H9 (cell line): ENCODE measurements at regions not wholly inside any gene's neighbourhood (a gene's known extent, or its start where the extent isn't known, plus 50 kb on each side); places are given as distances from the start of the nearest gene placed in this dataset.

Source experiments
- DNase-seq: peaks from one replicate; pipeline ENCODE4 v3.0.0-alpha.2; 2017
- H2AFZ ChIP-seq: one replicate; pipeline ENCODE4 v1.6.1; 2013; ENCODE audit warnings: mild to moderate bottlenecking, low read length, control low read depth, moderate library complexity
- H2AK5ac ChIP-seq: 2 replicates; pipeline ENCODE4 v1.6.1; 2013; ENCODE audit warnings: low read length, control low read depth, mixed read lengths; ENCODE audit not compliant: insufficient read length
- H2BK120ac ChIP-seq: one replicate; pipeline ENCODE4 v1.6.1; 2013; ENCODE audit warnings: low read depth, mild to moderate bottlenecking, low read length, control low read depth, inconsistent platforms; ENCODE audit not compliant: poor library complexity, severe bottlenecking
- H2BK12ac ChIP-seq: 2 replicates; pipeline ENCODE4 v1.6.1; 2013; ENCODE audit warnings: low read length, control low read depth, mixed read lengths, low read depth; ENCODE audit not compliant: insufficient read length
- H2BK15ac ChIP-seq: 2 replicates; pipeline ENCODE4 v1.6.1; 2013; ENCODE audit warnings: low read depth, low read length, control low read depth
- H2BK20ac ChIP-seq: one replicate; pipeline ENCODE4 v1.6.1; 2013; ENCODE audit warnings: low read depth, mild to moderate bottlenecking, low read length, control low read depth, inconsistent platforms; ENCODE audit not compliant: poor library complexity, severe bottlenecking
- H2BK5ac ChIP-seq: 2 replicates; pipeline ENCODE4 v1.6.1; 2013; ENCODE audit warnings: low read length, control low read depth, mixed read lengths; ENCODE audit not compliant: insufficient read length
- H3K14ac ChIP-seq: 2 replicates; pipeline ENCODE4 v1.6.1; 2013; ENCODE audit warnings: low read length, control low read depth; ENCODE audit not compliant: insufficient read depth
- H3K18ac ChIP-seq: 2 replicates; pipeline ENCODE4 v1.6.1; 2013; ENCODE audit warnings: low read depth, mild to moderate bottlenecking, mixed read lengths, low read length, control low read depth; ENCODE audit not compliant: insufficient read length
- H3K23ac ChIP-seq: 2 replicates; pipeline ENCODE4 v1.6.1; 2013; ENCODE audit warnings: low read length, control low read depth, mixed read lengths, low read depth; ENCODE audit not compliant: insufficient read length
- H3K23me2 ChIP-seq: 2 replicates; pipeline ENCODE4 v1.6.1; 2013; ENCODE audit warnings: low read depth, mild to moderate bottlenecking, mixed read lengths, low read length, control low read depth; ENCODE audit not compliant: insufficient read length, poor library complexity, severe bottlenecking
- H3K27ac ChIP-seq: 2 replicates; pipeline ENCODE4 v1.5.1; 2013; ENCODE audit warnings: low read length, control low read depth, mixed read lengths, low read depth; ENCODE audit not compliant: insufficient read length
- H3K27me3 ChIP-seq: 2 replicates; pipeline ENCODE4 v1.6.1; 2013; ENCODE audit warnings: low read length, control low read depth, inconsistent platforms; ENCODE audit not compliant: insufficient read depth
- H3K4ac ChIP-seq: 2 replicates; pipeline ENCODE4 v1.6.1; 2013; ENCODE audit warnings: low read depth, mild to moderate bottlenecking, control low read depth, inconsistent platforms, low read length, moderate library complexity
- H3K4me1 ChIP-seq: 2 replicates; pipeline ENCODE4 v1.6.1; 2013; ENCODE audit warnings: low read length, control low read depth, inconsistent platforms; ENCODE audit not compliant: insufficient read depth
- H3K4me2 ChIP-seq: 2 replicates; pipeline ENCODE4 v1.6.1; 2013; ENCODE audit warnings: low read length, control low read depth, mixed read lengths; ENCODE audit not compliant: insufficient read length, insufficient read depth
- H3K56ac ChIP-seq: 2 replicates; pipeline ENCODE4 v1.6.1; 2013; ENCODE audit warnings: low read depth, mild to moderate bottlenecking, mixed read lengths, low read length, control low read depth; ENCODE audit not compliant: insufficient read length
- H3K79me1 ChIP-seq: 2 replicates; pipeline ENCODE4 v1.6.1; 2013; ENCODE audit warnings: low read depth, mild to moderate bottlenecking, moderate library complexity, low read length, control low read depth, inconsistent platforms; ENCODE audit not compliant: insufficient read depth, poor library complexity, severe bottlenecking
- H3K79me2 ChIP-seq: 2 replicates; pipeline ENCODE4 v1.6.1; 2013; ENCODE audit warnings: low read length, control low read depth, inconsistent platforms; ENCODE audit not compliant: insufficient read depth
- H3K9ac ChIP-seq: 2 replicates; pipeline ENCODE4 v1.6.1; 2013; ENCODE audit warnings: low read length, control low read depth, mixed read lengths; ENCODE audit not compliant: insufficient read length; ENCODE audit errors: extremely low read depth
- H3K9me3 ChIP-seq: one replicate; pipeline ENCODE4 v1.6.1; 2013; ENCODE audit warnings: low read depth, low read length, inconsistent platforms; ENCODE audit not compliant: control insufficient read depth
- H3T11ph ChIP-seq: one replicate; pipeline ENCODE4 v1.6.1; 2013; ENCODE audit warnings: mild to moderate bottlenecking, low read length, control low read depth, inconsistent platforms
- H4K20me1 ChIP-seq: one replicate; pipeline ENCODE4 v1.6.1; 2013; ENCODE audit not compliant: control insufficient read depth, insufficient read length, insufficient read depth
- H4K5ac ChIP-seq: 2 replicates; pipeline ENCODE4 v1.6.1; 2013; ENCODE audit warnings: low read depth, mild to moderate bottlenecking, mixed read lengths, low read length, control low read depth; ENCODE audit not compliant: insufficient read length
- H4K8ac ChIP-seq: replicated peaks from 2 replicates; pipeline ENCODE4 v1.6.1; 2013; ENCODE audit warnings: low read length, control low read depth, mixed read lengths, low read depth; ENCODE audit not compliant: insufficient read length
- H4K91ac ChIP-seq: 2 replicates; pipeline ENCODE4 v1.6.1; 2013; ENCODE audit warnings: low read depth, mild to moderate bottlenecking, moderate library complexity, mixed read lengths, low read length, control low read depth; ENCODE audit not compliant: insufficient read length
- H3K27ac Mint-ChIP-seq, 3 experiments: 2 replicates in 2 of 3; 3 replicates in 1 of 3; pipeline ENCODE4 v1.8.0; 2020 to 2021; ENCODE audit warnings: mixed read lengths in 3 of 3, mild to moderate bottlenecking in 1 of 3, moderate library complexity in 1 of 3
- H3K27me3 Mint-ChIP-seq: 2 replicates; pipeline ENCODE4 v1.8.0; 2021; ENCODE audit warnings: low read depth, mild to moderate bottlenecking, moderate library complexity, mixed read lengths
- H3K36me3 Mint-ChIP-seq, 3 experiments: 2 replicates in 2 of 3; 3 replicates in 1 of 3; pipeline ENCODE4 v1.8.0; 2020 to 2021; ENCODE audit warnings: low read depth in 3 of 3, mixed read lengths in 3 of 3; ENCODE audit not compliant: insufficient read depth in 1 of 3
- H3K4me1 Mint-ChIP-seq, 2 experiments: 2 replicates each; pipeline ENCODE4 v1.8.0; 2020; ENCODE audit warnings: mixed read lengths in 2 of 2
- H3K4me3 Mint-ChIP-seq, 2 experiments: 2 replicates in 1 of 2; 3 replicates in 1 of 2; pipeline ENCODE4 v1.8.0; 2020 to 2021; ENCODE audit warnings: mild to moderate bottlenecking in 2 of 2, mixed read lengths in 2 of 2, moderate library complexity in 1 of 2
- H3K9me3 Mint-ChIP-seq, 2 experiments: 2 replicates in 1 of 2; 3 replicates in 1 of 2; pipeline ENCODE4 v1.8.0; 2020; ENCODE audit warnings: mild to moderate bottlenecking in 2 of 2, mixed read lengths in 2 of 2, moderate library complexity in 1 of 2
- WGBS: extraction: QIAGEN DNeasy Blood & Tissue Kit; methylation state at CpG from one replicate; pipeline ENCODE4 v1.1.7; 2013; ENCODE audit warnings: missing lambda C conversion rate, low lambda C conversion rate, mixed read lengths; ENCODE audit not compliant: insufficient read length; ENCODE audit errors: extremely low coverage; 5-methylcytosine and 5-hydroxymethylcytosine counted together
- TF ChIP-seq, protein P1 (sequence below): fragments of 200-600 bp; sonication (generic); conservative IDR thresholded peaks from 3 replicates; pipeline ENCODE4 v1.8.0; 2021; ENCODE audit warnings: antibody characterized with exemption, mild to moderate bottlenecking

GRCh38 chr4:186481998-186482790, 73.2 kb downstream of the MTNR1A start:
- TF ChIP-seq, protein P1, sequence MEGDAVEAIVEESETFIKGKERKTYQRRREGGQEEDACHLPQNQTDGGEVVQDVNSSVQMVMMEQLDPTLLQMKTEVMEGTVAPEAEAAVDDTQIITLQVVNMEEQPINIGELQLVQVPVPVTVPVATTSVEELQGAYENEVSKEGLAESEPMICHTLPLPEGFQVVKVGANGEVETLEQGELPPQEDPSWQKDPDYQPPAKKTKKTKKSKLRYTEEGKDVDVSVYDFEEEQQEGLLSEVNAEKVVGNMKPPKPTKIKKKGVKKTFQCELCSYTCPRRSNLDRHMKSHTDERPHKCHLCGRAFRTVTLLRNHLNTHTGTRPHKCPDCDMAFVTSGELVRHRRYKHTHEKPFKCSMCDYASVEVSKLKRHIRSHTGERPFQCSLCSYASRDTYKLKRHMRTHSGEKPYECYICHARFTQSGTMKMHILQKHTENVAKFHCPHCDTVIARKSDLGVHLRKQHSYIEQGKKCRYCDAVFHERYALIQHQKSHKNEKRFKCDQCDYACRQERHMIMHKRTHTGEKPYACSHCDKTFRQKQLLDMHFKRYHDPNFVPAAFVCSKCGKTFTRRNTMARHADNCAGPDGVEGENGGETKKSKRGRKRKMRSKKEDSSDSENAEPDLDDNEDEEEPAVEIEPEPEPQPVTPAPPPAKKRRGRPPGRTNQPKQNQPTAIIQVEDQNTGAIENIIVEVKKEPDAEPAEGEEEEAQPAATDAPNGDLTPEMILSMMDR = peak; percentile 31; the same call in 2 of the 3 replicates

More at GRCh38 chr4:186481998-186482790, 73.2 kb downstream of the MTNR1A start:
- Histone ChIP-seq H4K5ac (no peak overlapping the region), H3K23ac (no peak overlapping the region), H3K4me2 (no peak overlapping the region), H2BK20ac (no peak overlapping the region), H3K4me1 (peaks cover 3% of the 10 kb centered on the region; the same call in 1 of the 2 replicates), H2BK5ac (no peak overlapping the region), H4K20me1 (no peaks in the 10 kb centered on the region), H3K79me1 (no peaks in the 10 kb centered on the region), H2BK15ac (no peak overlapping the region), H3T11ph (no peak overlapping the region), H2AK5ac (no peak overlapping the region), H3K27ac (no peak overlapping the region), H3K27me3 (no peaks in the 10 kb centered on the region), H3K56ac (no peak overlapping the region), H3K9ac (no peak overlapping the region), H3K79me2 (no peaks in the 10 kb centered on the region), H3K23me2 (no peaks in the 10 kb centered on the region), H3K18ac (no peak overlapping the region), H2BK12ac (no peak overlapping the region), H3K4ac (no peak overlapping the region), H4K91ac (no peak overlapping the region), H2BK120ac (no peak overlapping the region), H2AFZ (peak overlapping the region; percentile 5), H3K14ac (no peak overlapping the region; the same call in 1 of the 2 replicates), H4K8ac (no peak overlapping the region), H3K9me3 (no peaks in the 10 kb centered on the region)
- H3K27me3 Mint-ChIP-seq = peaks cover 9% of the 10 kb centered on the region; the same call in 1 of the 2 replicates
- H3K4me3 Mint-ChIP-seq = no peak overlapping the region
- DNase-seq = peak; percentile 56
- no peaks in the 10 kb centered on the region for H3K36me3 Mint-ChIP-seq
- no peak overlapping the region for H3K27ac Mint-ChIP-seq
- no CpG with 5 or more reads among the region's 12 CpGs for WGBS
- H3K4me1 Mint-ChIP-seq = peaks cover 18 to 21% of the 10 kb centered on the region in 2 experiments
- H3K9me3 Mint-ChIP-seq = no peaks in the 10 kb centered on the region
